GM21619 (cell line): ENCODE measurements at regions not wholly inside any gene's neighbourhood (a gene's known extent, or its start where the extent isn't known, plus 50 kb on each side); places are given as distances from the start of the nearest gene placed in this dataset.

Experiments used
- ATAC-seq: cut with Tn5 transposase; IDR thresholded peaks from one replicate; pipeline ENCODE4 v1.9.1; 2021; ENCODE audit not compliant: unreplicated experiment

GRCh38 chr13:36493046-36493445 is 60.8 kb downstream of the CCNA1 start:
- no peak for ATAC-seq

GRCh38 chr13:36495431-36495830 is 63.1 kb downstream of the CCNA1 start:
- ATAC-seq: no peak

DNA sequence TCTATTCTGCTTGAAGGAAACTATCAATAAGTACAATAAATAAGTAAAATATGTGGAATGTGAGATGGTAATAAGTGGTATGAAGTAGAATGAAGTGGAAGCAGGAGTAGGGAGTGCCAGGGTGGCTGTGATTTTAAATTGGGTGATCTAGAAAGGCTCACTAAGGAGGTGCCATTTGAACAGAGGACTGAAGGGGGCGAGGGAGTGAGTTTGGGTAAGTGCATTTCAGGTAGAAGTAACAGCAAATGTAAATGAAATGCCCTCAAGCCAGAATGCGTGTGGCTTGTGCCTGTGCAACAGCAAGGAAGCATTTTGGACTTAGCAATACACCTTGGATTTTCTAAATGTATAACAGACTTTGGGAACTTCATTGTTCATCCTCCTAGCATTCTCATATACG is 77.1 kb downstream of the CCNA1 start:
- ATAC-seq: no peak

DNA sequence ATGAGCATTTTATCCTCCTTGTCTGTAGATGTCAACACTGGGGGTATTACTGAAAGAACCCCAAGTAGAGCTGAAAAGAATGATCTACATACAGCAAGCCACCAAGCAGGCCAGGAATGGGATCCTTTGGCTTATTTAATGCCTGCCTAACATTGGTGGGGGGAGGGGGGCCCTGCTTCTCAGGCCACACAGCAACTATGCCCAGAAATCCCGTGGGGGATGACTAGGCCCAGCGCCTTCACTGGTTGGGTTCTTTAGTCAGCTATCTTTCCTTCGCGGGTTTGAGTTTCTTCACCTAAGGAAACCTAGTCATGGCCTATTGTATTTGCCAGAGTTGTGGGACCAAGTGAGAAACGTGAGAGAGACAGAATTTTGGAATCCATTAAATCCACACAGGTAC is 80.5 kb downstream of the CCNA1 start:
- ATAC-seq: no peak

DNA sequence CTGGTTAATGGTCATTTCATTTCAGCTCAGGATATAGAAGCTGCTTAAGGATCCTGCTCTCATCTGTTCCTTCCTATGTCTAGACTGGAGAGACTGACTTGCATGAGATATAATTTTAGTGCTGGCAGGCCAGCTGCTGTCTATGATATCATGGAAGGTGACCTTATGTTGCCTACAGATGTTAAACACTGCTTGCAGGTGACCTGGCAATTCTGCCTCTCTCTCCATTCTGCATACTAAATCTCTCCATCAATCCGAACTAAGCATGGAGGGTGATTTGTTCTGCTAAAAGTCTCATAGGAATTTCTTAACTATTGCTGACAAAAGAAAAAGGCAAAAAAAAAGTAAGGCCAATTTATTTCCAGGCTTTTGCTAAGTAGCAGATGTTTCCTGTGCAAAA is 81.0 kb downstream of the CCNA1 start:
- no peak for ATAC-seq

DNA sequence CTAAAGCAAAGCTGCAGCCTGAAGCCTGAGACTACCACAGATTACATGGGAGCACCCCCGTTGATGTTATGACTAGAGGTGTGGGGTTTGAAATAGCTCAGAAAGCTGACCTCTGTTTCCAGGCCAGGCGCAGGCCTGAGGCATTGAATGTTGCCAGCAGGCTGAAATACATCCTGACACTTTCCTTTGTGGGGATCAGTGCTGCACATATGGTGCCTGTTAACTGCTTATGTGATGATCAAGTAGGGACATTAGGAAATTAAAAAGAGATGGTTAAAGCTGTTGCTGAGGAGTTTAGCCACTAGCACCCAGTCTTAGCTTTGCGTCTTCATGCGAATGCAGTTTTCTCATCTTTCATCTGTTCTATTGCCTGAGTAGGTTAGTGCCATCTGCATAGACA is 83.2 kb downstream of the CCNA1 start:
- no peak for ATAC-seq

- ATAC-seq: no peak
Measured at GRCh38 chr13:36516225-36516624, 83.9 kb downstream of the CCNA1 start.

DNA sequence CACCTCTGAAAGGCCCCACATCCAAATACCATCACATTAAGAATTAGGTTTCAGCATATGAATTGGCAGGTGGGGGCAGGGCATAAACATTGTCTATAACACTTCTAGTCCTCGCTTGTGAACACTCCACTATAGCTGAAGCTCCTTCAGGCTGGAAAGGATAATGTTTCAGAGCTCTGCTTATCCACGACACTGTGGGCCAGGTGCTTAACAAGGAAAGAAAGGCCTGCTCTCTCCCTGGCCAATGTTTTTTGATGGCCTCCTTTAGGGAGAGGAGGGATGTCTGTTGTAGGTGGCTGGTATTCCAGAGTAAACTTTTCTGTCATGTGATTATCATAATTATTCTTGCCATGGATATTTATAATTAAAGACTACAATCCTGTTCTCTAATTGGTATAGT is 86.4 kb downstream of the CCNA1 start:
- ATAC-seq: no peak

DNA sequence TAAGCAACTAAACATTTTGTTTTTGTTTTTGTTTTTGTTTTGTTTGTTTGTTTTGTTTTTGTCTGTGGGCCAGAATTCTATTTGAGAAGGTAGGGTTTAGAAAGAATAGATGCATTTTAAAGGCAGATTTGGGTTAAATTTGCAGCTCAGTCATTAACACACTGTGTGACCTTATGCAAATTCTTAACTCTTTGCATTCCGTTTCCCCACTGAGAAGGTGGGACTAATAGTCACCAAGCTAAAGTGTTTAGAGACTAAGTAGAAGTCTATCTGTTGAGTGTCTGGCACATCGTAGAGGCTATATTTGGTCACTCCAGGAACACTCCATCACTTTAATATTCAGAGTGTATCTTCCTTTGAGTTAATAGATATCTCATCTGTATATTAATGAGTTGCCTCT is 87.1 kb downstream of the CCNA1 start:
- ATAC-seq: no peak

GRCh38 chr13:36520111-36520510 is 87.8 kb downstream of the CCNA1 start:
- ATAC-seq: no peak

- ATAC-seq: no peak
Measured at GRCh38 chr13:36526897-36527296, 94.6 kb downstream of the CCNA1 start.

GRCh38 chr13:36528105-36528504 is 95.8 kb downstream of the CCNA1 start:
- no peak for ATAC-seq

DNA sequence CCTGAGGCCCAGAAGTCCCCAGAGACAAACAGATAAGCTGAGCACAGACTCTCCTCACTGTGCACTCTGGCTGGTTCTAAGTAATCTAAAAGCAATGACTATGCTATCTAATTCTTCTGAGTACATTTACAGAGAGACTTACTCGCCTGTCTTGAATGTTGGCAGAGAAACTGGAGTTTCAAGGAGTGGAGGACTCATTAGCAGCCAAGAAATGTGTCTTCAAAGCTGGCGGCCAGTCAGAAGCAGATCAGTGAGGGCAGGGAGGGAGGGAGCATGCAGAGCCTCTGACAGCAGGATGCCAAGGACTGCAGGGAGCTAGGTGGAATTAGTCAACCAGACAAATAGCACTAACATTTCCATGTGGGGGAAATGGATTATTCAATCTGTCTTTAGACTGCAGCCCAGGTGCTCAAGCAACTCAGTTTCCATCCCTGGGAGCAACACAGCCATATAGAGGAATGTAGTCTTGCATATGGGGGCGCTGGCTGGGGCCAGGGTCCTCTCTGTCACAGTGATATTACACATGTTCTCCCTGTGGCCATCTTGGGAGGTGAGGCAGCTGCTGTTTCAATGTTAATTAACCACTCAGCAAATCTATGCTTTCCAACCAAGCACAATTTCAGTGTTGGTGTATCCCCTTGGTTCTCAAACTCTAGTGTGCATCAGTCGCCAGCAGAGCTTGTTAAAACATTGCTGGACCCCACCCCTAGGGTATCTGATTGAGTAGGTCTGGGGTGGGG is 97.9 kb downstream of the CCNA1 start:
- ATAC-seq: no peak

GRCh38 chr13:36530861-36531590 is 98.7 kb downstream of the CCNA1 start:
- no peak for ATAC-seq

DNA sequence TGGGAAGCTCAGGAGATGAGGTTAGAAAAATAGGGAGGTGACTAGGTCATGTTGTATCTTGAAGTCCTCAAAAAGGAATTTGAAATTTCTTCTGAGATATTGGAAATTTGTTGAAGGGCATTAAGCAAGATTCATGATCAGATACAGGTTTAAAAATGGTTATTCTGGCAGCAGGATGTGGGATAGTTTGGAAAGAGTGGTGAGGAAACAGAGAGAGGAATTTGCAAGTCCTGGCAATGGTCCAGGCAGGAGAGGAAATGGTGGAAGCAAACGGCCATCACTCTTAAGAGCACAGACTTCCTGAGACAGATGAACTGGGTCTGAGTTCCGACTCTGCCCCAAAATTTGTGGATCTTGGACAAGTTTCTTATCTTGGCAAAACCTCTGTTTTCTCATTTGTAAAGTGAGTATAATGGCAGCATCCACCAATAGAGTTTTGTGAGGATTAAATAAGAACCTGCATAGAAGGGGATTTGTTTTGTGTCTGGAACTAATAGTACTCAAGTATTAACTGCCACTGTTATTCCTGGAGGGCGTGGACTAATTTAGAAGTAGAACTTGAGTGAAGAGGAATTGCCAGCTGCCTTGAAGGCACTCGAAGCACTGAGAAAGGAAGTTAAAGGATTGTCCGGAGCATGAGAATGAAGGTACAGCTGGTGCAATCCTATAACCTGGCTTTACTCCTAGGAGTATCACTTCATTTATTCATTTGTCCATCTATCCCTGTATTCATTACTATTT is 99.6 kb downstream of the CCNA1 start:
- no peak for ATAC-seq

DNA sequence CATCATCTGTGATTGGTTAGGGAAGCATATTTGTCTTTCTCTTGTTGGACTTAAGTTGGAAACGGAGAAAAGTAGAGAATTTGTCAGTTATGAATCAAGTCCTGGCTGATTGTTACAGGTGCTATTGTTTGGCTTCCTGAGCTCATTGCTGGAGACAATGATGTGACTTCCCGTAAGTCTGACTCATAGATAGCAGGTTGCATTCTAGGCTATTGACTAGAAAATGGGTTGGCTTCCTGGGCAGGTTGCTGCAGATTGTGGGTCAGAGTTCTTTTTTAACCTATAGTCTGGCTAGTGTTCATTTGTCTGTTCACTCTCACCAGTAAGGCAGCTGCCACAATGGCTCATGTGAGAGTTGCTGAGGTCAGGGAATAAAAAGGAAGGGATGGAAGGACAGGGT is 101.5 kb downstream of the CCNA1 start:
- ATAC-seq: no peak

- no peak for ATAC-seq
Measured at GRCh38 chr13:36536546-36536945, 104.3 kb downstream of the CCNA1 start.

DNA sequence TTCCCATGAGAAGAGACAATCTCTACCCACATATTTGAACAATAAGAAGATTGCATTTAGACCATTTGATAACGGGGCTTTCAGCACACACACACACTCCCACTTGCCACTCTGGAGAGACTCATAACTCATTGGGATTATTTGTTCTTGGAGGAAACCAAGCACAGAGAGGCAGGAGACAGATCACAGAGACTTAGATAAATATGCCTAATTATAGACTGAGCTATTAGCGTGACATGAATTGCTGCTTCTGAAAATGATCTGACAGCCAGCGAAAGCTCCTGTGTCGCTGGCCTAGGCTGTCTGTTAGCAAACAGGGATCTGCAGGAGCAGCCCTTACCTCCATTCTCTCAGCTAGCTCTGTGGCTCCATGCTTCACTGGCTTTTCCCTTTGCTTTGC is 111.4 kb downstream of the CCNA1 start:
- ATAC-seq: no peak

- ATAC-seq: no peak
Measured at GRCh38 chr13:36548129-36548528, 115.8 kb downstream of the CCNA1 start.

DNA sequence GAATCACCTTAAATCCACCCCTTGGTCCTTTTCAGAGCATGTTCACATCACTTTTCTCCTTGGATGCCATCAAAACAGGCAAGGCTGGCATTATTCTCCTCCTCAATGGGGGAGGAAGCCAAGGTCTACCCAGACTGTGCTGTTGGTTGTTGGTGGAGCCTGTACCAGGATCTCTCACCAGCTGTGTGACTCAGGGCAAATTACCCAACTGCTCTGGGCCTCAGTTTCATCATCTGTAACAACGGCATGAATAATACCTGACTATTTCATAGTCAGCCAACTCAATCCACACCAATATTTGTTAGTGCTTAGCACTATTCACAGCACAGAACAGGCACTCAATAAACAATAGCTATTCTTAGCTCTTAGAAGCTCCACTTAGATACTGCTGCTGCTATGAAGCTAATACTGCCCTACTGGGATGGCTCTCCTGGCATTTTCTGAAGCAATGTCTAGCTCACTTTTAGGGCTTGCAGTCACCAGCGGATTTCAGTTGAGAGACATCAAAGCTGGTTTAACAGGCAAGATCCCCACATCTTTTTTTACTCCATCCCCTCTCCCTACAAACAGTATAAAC is 116.9 kb downstream of the CCNA1 start:
- ATAC-seq: no peak

DNA sequence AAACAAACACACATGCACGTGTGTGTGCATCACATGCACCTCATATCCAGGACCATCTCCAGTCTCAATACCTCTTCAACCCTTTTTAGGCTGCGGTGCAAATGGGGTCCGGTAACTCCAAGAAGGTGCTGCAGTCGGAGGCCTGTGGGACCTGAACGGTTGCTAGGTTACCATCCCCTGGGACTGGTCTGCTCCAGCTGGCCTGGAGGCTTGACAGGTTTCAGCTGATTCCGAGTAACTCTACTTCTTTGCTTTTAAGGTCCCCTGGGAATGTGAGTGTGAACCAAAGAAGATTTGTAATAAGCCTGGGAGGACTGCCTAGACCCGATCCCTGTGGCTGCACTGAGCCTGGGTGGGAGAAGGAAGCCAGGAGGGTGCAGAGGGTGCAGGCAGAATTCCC is 117.5 kb downstream of the CCNA1 start:
- no peak for ATAC-seq

DNA sequence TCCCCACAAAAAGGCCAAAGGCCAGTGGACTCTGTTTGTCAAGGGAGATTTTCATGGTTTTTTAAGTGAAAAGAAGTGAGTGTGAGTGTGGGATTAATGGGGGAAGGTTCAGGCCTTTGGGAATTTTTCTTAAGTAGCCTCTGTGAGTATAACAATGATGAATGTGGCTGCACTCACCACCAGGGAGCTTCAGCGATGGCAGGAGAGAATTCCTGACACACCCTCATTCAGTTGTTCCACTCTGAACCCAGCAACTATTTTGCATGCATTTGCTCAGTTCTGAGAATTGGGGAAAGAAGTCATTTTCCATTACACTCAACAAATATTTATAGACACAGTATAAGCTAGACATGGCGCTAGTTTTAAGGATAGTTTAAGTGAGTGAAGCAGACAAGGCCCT is 117.9 kb downstream of the CCNA1 start:
- no peak for ATAC-seq
